Keratinocyte (primary cell): ENCODE measurements at regions not wholly inside any gene's neighbourhood (a gene's known extent, or its start where the extent isn't known, plus 50 kb on each side); places are given as distances from the start of the nearest gene placed in this dataset.

ENCODE experiments used
- EZH2 ChIP-seq: IDR thresholded peaks from one replicate; pipeline ENCODE4 v1.6.1; 2012; ENCODE audit warnings: inconsistent platforms, mild to moderate bottlenecking, low read length, moderate library complexity
- TF ChIP-seq, protein P1 (sequence below), 3 experiments: IDR thresholded peaks in 1 of 3; conservative IDR thresholded peaks in 1 of 3; optimal IDR thresholded peaks in 1 of 3; 2 replicates in 2 of 3; 3 replicates in 1 of 3; pipeline versions ENCODE3 to v1.5.1; 2011; ENCODE audit warnings: low read length in 3 of 3, mild to moderate bottlenecking in 3 of 3, moderate library complexity in 2 of 3, control low read depth in 1 of 3, inconsistent platforms in 1 of 3; ENCODE audit not compliant: insufficient read depth in 2 of 3; ENCODE audit errors: extremely low read depth in 1 of 3

DNA sequence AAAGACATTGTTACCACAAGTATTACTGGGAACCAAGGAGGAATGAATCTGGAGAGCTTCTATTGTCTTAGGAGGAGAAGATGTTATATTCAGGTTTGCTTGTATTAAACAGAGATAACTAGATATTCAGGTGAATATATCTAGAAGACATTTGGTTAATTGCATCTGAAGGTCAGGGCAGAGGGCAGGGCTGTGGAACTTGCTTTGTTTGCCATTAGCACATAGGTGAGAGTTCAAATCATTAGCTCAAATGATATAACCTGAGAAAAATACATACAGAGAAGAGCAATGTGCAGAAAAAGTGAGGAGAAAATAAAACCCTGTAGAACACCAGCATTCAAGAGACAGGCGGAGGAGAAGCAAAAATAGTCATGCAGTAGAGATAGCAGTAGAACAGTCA lies 116.8 kb downstream of the DNAJB9 start:
- TF ChIP-seq, protein P1, sequence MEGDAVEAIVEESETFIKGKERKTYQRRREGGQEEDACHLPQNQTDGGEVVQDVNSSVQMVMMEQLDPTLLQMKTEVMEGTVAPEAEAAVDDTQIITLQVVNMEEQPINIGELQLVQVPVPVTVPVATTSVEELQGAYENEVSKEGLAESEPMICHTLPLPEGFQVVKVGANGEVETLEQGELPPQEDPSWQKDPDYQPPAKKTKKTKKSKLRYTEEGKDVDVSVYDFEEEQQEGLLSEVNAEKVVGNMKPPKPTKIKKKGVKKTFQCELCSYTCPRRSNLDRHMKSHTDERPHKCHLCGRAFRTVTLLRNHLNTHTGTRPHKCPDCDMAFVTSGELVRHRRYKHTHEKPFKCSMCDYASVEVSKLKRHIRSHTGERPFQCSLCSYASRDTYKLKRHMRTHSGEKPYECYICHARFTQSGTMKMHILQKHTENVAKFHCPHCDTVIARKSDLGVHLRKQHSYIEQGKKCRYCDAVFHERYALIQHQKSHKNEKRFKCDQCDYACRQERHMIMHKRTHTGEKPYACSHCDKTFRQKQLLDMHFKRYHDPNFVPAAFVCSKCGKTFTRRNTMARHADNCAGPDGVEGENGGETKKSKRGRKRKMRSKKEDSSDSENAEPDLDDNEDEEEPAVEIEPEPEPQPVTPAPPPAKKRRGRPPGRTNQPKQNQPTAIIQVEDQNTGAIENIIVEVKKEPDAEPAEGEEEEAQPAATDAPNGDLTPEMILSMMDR (optimal IDR thresholded peaks at IDR 0.05 in 1 of 3, IDR thresholded peaks at IDR 0.05 in 1 of 3, conservative IDR thresholded peaks at IDR 0.05 in 1 of 3; ENCODE audit: extremely low read depth in 1 of 3, insufficient read depth in 2 of 3, low read length in 3 of 3), result no peak
- no peak for TF ChIP-seq EZH2
